ENCODE measurements at regions not wholly inside any gene's neighbourhood (a gene's known extent, or its start where the extent isn't known, plus 50 kb on each side); places are given as distances from the start of the nearest gene placed in this dataset.

GRCh38 chr2:136179602-136179975, 61.6 kb upstream of the CXCR4 start:
- DNase-seq (ENCODE audit: low spot score), result no peak

DNA sequence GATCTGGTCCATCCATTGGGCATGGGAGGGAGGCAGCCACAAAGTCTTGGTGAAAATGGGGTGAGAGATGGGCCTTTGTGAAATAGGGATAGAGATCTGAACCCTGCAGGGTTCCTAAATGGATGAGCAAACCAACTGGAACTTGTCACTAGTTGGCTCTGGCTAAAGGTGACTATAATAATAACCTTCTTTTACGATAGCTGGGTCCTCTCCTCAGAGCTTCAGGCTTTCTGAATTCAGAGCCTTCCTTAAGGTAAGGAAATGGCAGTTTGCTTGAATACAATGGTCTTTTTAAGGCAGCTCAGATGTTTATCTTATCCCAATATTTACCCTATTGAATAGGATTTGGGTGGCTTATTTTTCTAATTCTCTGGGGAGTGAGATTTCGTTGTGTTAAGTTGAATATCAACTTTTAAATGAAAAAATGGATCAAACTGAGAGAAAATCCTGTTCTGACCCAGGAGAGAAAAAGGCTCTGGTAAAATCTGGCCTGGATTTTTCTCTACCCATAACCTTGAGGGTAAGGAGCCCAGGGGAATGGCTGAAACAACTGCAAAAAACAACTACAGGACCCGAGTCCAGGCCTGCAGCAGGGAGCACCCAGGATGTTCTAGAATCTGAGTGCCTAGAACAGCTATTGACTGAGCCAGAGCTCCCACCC, 61.1 kb upstream of the CXCR4 start:
- no peak for DNase-seq (ENCODE audit: low spot score)

DNA sequence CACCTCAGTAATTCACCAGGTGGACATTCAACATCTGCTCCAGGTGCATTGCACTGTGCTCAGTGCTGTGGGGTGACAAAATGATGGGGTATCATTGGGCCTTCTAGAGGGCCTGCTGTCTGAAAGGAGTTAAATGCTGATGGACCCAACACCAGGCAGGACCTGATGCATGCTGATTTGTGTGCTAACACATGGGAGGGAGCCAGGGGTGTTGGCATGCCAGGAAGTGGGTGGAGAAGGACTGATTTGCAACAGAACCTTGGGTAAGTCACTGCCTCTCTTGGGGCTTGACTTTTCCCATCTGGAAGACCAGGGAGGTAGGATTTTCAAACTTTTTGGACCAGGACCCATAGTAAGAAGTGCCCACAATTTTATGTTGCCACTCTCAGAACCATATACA, 57.9 kb upstream of the CXCR4 start:
- DNase-seq (ENCODE audit: low spot score), result no peak

DNA sequence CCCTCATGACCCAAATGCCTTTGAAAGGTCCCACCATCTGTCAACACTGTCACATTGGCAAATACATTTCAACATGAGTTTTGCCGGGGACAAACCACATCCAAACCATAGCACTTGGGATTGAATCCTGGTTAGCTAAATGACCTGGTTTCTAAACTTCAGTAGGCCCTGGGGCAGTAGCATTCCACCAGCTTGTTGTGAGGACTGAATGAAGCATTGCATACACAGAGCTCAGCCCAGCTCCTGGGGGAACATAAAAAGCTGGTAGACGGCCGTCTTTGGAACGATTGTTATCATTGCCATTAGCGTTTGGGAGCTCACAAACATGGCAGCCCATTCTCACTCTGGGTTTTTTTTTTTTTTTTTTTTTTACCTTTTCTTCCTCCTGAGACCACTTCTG, 57.5 kb upstream of the CXCR4 start:
- DNase-seq (ENCODE audit: low spot score), result no peak

DNA sequence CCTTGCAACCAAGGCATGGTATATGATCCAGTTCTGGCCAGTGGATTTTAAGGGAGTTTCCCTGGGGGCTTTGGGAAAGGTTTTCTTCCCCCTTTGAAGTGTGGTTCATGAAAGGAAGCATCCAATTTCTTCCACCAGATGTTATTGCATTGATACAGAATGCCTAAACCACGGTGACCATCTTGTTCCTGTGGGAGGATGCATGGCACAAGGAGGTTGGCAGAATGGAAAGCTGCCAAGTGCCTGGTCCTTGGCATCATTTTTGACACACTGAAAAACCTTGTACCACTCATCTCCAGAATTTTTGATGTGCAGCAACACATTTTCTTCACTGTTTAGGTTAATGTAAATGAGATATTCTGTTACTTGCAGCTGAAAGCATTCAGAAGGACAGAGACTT, 55.2 kb upstream of the CXCR4 start:
- no peak for DNase-seq (ENCODE audit: low spot score)

DNA sequence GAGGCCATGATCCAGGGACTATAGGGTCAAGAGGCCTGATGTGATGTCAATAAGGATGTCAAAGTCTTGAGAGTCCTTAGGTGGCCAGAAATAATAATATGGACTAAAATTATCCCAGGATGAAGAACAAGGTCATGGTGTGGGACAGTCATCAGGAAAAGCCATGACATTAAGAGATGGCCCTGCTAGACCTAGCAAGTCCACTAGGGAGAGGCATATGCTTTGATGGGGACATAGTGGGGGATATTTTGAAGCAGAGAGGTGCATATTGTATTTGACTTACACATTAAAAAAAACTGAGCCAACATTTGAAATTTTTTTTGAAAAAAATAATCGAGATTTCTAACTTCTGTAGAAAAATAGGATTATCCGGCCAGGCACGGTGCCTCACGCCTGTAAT, 53.3 kb upstream of the CXCR4 start:
- DNase-seq (ENCODE audit: low spot score), result no peak

DNA sequence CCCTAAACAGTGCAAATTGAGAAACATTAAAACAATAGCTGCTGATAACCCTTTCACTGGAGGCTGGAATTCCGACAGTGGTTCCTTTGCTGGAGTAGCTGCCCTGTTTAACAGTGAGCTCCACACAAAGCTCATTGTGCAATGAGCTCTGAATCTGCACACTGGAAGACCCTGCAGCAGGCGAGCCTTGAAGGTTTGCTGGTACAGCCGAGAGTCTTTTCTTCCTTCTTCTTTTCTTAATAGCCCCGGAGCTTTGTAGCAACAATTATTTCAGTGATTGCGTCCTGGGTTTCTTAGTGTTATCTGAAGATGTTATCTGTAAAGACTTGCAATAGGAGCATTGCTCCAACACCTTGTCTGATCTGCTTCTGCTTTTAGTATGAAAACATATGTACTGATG, 50.8 kb upstream of the CXCR4 start:
- DNase-seq (ENCODE audit: low spot score), result no peak

DNA sequence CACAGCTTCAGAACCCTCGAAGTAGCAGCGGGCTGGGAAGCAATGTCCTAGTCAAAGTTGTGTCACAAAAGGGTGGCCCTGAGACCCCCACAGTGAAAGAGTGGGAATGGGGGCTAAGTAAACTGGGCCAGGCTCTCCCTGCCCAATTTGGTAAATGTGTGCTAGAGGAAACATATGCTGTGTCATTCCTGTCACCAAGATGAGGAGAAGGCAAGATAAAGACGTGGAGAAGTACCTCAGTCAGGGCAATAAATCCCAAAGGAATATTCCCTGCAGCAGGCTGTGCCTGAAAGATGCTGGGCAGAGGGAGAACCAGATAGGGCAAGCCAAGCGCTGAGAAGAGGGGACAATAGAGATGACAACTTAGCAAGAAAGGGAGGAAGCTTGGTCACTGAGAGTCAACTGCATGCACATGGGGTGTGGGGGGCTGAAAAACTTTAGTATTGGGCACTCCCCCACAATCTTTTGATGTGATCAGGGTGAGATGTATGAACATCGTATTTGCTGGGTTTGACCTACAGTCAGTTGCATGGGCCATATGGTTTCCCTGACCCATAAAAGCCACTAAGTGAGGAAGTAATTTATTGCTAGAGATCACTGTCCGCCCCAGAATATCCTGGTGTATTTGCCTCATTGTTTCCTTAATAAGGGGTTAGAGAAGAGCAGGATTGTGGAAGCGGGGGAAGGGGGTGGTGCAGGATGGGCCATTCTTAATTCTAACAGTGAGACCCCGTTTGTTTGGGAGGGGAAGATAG, 49.9 kb upstream of the CXCR4 start:
- no peak for DNase-seq (ENCODE audit: low spot score)
